Fibroblast of skin of right biceps (primary cell): ENCODE measurements at regions not wholly inside any gene's neighbourhood (a gene's known extent, or its start where the extent isn't known, plus 50 kb on each side); places are given as distances from the start of the nearest gene placed in this dataset.
A peak's percentile ranks its signal among the peaks of the same experiment; 100 is the strongest.

Experiments used
- DNase-seq: peaks from one replicate; pipeline ENCODE4 v3.0.0-alpha.2; 2013

GRCh38 chr2:8398040-8398668 is 283.7 kb upstream of the ID2 start:
- DNase-seq: no peak

- no peak for DNase-seq
These were observed 282.1 kb upstream of the ID2 start for GRCh38 chr2:8399731-8400130.

GRCh38 chr2:8400196-8400595 is 281.7 kb upstream of the ID2 start:
- no peak for DNase-seq

GRCh38 chr2:8402222-8402621 is 279.6 kb upstream of the ID2 start:
- no peak for DNase-seq

- no peak for DNase-seq
These were observed 278.0 kb upstream of the ID2 start for GRCh38 chr2:8403876-8404275.

- no peak for DNase-seq
These were observed 276.5 kb upstream of the ID2 start for GRCh38 chr2:8405334-8405733.

GRCh38 chr2:8406271-8406670 is 275.6 kb upstream of the ID2 start:
- peak; percentile 64 for DNase-seq

- no peak for DNase-seq
These were observed 274.5 kb upstream of the ID2 start for GRCh38 chr2:8407332-8407731.

- DNase-seq: peak; percentile 22
These were observed 273.0 kb upstream of the ID2 start for GRCh38 chr2:8408560-8409460.

- no peak for DNase-seq
These were observed 272.2 kb upstream of the ID2 start for GRCh38 chr2:8409461-8410260.

- peak; percentile 63 for DNase-seq
These were observed 269.8 kb upstream of the ID2 start for GRCh38 chr2:8412082-8412481.

GRCh38 chr2:8412586-8412985 is 269.3 kb upstream of the ID2 start:
- DNase-seq: peak; percentile 74

GRCh38 chr2:8413589-8414135 is 268.2 kb upstream of the ID2 start:
- DNase-seq: no peak

- no peak for DNase-seq
These were observed 266.6 kb upstream of the ID2 start for GRCh38 chr2:8414946-8415879.

- no peak for DNase-seq
These were observed 265.8 kb upstream of the ID2 start for GRCh38 chr2:8416001-8416571.

- peak; percentile 53 for DNase-seq
These were observed 264.7 kb upstream of the ID2 start for GRCh38 chr2:8416849-8417832.

- DNase-seq: peak; percentile 96
These were observed 263.1 kb upstream of the ID2 start for GRCh38 chr2:8418721-8419120.

- no peak for DNase-seq
These were observed 260.0 kb upstream of the ID2 start for GRCh38 chr2:8421658-8422449.

- DNase-seq: no peak
These were observed 259.4 kb upstream of the ID2 start for GRCh38 chr2:8422450-8422800.
